ENCODE measurements at regions not wholly inside any gene's neighbourhood (a gene's known extent, or its start where the extent isn't known, plus 50 kb on each side); places are given as distances from the start of the nearest gene placed in this dataset.
A peak's percentile ranks its signal among the peaks of the same experiment; 100 is the strongest.

DNA sequence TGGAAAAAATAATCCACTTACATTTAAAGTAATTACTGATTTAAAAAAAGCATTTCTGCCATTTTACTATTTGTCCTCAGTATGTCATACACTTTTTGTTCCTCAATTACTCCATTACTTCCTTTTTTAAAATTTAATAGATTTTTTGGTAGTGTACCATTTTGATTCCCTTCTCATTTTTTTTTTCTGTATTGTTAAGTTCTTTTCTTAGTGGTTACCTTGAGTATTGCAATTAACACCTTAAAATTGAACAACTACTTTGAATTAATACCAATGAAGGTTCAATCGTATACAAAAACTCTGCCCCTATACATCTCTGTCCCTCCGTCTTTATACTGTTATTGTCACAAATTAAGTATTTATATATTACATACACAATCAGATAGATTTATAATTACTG lies 240.6 kb upstream of the LMCD1 start:
- no peak for FAIRE-seq

DNA sequence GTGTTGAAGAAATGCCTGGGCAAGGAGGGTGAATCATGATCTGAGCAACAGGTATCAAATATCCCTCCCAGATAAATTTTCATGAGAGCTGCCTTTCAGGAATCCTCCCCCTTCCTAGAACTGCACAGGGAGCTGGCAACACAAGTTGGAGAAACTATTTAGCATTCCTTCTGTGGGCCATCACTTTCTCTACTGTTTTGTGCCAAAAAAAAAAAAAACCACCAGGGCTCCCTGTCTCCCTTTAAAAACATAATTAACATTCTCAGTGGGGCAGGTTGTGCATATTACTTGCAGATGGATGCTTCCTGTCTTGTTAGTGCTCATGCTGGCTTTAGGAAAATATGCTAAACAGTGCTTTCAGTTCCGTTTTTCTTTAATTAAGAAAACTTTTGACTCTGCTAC lies 234.9 kb upstream of the LMCD1 start:
- FAIRE-seq = no peak

DNA sequence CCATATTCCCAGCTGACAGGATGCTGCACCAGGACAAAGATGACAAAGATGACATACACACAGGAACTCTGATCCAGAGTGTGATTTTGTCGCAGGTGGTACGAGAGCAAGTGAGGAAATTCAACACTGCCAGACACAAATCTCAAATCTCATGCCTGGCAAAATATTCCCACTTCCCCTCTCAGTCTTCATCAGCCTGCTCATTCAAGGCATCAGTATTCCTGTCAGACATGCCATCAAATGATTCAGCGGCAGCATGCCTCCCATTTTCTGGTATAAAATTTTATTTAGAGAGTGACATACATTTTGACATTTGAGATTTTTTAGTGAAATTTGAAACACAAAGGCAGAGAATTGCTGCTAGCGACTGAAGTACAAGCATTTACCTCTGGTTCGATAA lies 228.1 kb upstream of the LMCD1 start:
- no peak for FAIRE-seq

DNA sequence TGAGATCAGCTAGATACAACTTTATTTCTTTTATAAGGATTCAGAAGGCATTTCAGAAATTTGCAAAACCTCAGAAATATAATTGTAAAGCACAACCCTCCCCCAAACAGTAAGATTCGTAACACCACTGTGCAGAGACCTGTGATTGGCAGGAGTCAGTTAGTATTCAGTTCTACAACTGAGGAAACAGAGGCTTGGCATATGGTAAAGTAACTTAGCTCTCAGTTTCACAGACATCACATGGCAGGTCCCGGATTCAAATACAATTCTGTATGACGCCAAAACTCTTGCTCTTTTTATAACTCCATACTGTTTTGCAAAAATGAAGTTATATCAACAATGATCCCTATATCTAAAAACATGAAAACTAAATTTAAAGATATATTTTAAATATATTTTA lies 225.6 kb upstream of the LMCD1 start:
- no peak for FAIRE-seq

DNA sequence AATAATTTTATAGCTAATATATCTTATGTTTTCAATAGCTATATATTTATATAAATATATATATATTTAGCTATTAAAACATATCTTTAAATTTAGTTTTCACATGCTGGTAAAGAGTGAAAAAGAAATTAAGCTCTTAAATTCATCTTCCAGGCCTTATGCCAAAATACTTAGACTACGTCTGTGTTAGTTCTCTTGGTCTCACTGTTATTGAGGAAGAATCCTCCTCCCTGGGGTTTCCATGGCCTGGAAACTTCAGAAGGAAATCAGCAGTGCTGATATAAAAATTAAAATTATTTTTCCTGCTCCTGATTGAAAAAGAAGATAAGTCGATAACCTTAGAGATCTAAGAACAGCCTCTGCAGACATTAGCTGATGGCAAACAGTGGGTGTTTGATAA lies 225.1 kb upstream of the LMCD1 start:
- FAIRE-seq = no peak

DNA sequence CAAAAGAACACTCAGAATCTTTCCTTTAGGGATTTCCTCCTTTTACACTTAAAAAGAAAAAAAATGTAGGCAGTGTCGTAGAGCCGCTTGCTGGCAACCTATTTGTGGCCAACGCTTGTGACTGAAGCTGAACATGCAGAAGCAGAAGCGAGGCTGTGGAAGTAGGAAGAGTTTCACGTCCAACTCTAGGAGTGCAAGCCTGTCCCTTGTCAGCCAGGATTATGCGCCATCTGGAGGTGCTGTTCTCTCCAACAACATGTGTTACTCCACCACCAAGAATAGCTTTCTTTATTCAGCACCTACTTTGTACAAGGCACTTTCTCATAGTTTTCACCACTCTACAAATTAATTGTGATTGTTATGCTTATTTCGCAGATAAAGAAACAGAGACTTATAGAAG lies 223.2 kb upstream of the LMCD1 start:
- FAIRE-seq = no peak

DNA sequence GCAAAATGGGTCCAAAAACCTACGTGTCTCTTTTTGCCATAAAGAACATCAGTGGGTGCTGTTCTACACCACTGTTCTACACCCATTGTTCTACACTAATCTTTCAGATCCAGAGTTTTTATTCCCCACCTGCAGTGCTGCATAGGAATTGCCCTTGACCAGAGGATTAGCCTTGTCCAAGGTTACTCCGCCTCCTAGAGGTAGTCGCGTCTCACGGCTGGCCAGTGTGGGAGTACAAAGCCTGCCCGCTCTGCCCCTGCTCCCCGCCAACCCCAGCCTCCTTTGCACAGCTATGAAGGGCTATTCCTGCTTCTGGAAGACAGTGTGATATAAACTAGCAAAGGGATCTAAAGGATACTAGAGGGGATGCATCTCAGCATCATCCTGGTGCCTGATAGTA lies 222.1 kb upstream of the LMCD1 start:
- no peak for FAIRE-seq

DNA sequence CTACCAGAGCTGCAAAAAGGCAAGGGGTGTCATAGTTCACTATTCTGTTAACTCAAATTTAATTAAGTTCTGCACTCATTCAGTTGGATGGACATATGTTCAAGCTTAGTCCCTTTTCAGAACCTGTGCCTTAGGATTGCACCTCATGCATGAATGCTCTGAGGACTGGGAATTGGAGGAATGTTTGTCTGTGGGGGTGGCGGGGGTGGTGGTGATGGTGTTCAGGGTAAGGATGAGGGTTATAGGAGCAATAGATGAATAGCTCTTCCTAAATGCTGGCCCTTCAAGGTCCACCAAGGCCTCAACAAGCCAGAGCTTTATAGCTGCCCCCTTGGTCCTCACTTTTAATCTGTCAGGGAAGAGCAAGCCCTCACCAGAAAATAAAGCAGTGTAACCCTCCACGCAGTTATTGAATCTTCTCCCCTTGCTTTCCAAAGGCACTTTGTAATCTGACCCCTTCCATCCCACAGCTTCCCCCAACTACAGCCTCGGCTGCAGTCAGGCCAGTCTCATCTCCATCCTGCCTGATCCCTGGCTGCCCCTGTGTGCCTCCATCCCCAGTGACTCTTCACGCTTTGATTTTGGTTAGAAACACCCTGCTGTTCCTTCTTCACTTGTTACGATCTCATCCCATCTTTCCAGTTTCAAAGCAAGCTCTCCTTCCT lies 221.6 kb upstream of the LMCD1 start:
- no peak for FAIRE-seq

DNA sequence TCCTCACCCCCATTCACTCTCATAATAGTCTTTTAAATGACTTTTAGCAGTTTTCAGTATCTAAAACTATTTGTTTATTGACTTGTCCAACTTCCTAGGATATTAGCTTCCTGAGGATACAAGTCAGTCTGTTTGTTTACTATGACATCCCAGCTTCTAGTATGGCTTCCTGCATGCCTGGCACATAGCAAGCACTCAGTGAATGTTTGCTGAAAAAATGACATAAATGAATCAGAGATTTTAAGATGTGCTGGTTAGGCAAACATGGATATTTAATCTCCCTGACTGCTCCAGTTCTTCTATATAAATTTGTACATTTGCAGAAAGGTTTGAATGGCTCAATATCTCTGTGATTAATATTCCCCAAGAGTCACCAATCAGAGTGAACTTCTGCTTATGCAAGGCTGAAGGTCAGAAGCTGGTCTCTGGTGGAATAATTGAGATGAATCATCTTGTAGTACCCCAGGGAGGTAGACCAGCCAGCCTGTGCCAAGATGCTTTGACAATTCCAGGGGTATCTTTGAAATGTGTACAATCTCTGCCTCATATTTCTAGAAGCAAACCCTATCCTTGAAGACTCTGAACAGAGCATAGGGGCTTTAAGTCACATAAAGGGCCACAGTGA lies 219.0 kb upstream of the LMCD1 start:
- no peak for FAIRE-seq

DNA sequence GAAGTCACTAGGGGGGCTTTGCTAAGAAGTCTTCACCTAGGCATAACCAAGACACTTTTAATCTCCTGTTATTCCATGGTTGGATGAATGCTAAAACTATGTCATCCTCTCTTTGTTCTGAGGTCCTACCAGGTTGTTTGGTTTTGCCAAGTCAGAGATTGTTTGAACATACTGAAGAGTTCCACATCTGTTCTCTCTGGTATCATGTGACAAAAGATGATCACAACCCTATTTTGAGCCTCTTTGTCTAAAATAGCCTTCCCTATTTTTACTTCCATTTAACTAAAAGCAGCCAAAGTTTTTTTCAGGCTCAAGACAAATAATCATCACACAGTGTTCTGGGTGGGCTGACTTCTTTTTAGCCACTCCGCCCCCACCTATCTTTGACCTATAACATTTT lies 218.4 kb upstream of the LMCD1 start:
- no peak for FAIRE-seq

DNA sequence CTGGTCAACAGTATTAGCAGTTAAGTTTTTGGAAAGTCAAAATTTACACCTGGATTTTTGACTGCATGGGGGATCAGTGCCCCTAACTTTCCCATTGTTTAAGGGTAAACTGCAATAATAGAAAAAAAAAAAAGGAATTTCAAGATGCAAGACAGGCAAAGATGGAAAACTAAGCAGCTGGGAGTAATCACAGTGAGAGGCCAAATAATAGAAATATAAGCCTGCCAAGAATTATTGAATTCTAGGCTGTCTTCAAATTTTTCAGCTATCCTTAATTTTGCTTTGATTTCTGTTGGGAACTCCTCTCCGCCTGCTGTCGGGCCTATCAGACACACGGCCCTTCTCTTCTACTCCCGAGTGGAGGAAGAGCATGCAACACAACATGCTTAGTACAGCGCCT lies 215.5 kb upstream of the LMCD1 start:
- no peak for FAIRE-seq

DNA sequence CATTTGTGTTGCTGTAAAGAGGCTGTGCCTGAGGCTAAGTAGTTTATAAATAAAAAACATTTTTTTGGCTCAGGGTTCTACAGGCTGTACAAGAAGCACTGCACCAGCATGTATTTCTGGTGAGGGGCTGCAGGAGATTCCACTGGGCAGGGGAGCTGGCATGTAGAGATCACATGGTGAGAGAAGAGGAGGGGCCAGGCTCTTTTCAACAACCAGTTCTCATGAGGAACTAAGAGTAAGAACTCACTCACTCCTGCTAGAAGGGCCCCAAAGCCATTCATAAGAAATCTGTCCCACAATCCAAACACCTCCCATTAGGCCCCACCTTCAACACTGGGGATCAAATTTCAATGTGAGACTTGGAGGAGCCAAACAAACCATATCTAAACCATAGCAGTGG lies 214.9 kb upstream of the LMCD1 start:
- FAIRE-seq = no peak

DNA sequence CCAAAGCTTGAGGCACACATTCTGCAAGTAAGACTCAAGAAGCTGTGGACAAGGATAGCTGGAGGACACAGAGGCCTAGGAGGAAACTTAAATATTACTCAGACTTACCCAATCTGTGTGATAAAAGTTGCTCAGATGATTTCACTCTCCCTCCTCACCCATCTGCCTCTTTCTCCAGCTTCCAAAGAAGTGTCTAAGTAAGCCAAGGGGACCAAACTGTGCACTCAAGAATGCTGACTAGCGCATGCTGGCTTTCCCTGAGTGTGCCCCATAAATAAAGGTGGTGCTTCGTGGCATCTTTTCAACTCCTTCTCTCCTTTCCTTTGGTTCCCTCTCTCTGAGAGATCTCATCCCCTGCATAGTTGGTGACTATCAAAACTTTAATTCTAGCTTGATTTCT lies 211.0 kb upstream of the LMCD1 start:
- no peak for FAIRE-seq

DNA sequence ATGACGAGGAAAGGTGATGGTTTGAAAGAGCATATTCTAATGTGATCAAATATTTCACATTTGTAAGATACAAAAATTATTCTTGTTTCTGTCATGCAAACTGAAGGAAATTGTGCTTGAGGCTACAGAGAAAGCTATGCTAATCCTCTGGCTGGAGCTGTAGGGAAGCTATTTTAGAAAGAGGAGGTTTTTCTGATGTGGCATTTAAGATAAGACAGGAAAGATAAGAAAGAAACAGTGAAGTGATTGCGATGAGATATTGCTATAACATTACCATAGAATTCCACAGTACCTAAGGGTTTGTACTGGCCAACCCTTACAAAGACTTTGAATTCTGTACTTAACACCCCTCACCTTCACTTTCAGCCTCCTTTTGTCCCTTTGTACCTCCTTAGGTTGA lies 205.2 kb upstream of the LMCD1 start:
- FAIRE-seq = no peak

DNA sequence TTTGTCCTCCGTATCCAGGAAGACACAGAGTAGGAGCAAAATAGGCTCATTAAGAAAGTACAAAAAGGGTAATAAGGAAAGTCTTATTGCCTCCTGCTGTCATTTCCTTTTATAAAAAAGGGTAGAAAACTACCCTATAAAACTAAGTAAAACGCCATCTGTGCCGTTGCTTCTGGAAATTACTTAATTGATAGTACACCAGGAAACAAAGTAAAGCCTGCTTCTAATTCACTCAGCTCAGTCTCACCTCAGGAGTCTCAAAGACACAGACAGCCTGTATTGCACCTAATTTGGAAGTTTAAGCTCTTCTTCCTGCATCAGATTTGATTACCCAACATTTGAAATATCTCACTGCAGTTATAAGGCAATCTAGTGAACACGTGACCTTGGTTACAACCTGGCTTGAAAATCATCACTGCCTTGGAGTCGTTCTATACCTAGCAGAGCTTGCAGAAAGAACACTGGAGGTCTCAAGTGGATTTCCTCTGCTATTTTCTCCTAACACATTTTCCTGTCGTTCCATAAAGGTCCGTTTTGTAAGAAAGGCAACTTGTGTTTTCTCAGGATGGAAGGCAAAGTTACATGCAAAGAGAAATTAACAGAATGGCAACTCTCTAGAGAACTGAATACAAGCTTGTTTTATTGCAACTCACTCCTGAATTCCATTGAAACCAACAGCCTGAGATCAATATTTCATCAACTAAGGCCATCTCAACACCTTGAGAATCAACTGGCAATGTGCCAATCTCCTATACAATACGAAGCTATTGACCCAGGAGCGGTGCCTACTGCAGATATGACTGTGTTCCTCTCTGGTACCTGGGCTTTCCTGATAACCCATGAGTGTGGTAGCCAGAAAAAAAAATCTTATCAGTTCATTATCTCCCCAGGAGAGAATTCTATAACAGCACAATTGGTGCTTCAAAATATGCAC lies 203.3 kb upstream of the LMCD1 start:
- FAIRE-seq = no peak

DNA sequence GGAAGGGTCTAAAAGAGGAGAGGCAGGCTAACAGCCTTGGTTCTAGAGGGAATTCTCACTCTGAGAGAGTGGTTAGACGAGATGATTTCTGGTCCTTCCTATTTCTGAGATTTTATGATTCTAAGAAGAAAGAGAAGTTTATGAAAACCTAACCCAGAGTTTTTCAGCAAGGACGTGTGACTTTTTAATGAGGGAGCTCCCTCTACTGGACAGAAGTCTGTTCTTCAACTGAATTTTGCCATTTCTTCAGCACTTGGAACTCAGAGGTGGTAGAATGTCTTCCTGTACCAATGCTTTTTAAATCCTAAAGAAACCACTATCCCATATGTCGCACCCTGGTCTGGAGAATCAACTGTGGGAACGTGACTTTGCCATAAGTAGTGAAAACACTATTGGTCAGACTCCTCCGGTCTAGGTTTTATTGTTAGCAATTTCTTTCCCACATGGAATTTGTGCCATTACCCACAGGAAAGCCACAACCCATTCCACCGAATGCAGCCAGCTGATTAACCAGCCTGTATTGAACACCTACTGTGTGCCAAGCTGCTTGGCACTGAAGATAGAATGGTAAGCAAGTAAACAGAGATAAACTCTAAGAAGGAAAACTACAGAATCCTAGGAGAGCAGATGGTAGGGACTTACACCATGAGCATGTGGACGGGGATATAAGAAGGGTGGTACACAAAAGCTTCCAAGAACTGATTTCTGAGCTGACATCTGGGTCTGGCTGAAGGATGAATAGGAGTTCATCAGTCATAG lies 199.5 kb upstream of the LMCD1 start:
- peak; percentile 87 for FAIRE-seq

DNA sequence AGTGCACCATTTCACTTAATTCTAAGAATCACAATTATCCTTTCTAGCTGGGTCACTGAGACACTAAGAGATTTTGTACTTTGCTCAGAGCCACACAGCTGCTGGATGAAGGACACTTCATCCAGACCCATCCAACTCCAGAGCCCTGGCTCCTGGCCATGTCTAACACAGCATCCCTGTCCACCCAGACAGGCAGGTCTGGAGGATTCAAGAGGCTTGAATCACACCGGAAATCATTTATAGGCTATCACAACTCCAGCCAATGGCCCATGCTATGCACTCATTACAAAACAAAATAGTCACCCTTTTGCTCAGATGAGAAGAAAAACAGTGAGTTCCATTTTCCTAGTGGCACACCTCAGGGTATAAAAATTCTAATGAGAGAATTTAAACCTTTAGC lies 198.2 kb upstream of the LMCD1 start:
- no peak for FAIRE-seq

DNA sequence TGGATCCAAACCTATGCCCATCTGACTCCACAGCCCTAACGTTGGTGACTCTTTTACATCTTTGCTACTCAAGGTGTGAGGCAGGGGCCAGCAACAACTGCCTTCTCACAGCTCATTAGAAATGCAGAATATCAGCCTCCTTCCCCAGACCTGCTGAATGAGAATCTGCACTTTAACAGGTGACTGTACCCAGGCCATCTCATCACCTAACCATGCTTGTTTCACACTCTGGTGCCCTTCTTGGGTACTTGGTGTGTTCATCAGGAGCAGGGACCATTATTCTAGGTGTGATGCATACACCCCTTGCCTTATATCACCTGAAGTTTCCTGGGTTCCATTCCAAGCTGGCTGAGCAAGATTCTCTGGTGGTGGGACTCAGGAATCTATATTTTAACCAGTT lies 196.3 kb upstream of the LMCD1 start:
- FAIRE-seq = no peak

DNA sequence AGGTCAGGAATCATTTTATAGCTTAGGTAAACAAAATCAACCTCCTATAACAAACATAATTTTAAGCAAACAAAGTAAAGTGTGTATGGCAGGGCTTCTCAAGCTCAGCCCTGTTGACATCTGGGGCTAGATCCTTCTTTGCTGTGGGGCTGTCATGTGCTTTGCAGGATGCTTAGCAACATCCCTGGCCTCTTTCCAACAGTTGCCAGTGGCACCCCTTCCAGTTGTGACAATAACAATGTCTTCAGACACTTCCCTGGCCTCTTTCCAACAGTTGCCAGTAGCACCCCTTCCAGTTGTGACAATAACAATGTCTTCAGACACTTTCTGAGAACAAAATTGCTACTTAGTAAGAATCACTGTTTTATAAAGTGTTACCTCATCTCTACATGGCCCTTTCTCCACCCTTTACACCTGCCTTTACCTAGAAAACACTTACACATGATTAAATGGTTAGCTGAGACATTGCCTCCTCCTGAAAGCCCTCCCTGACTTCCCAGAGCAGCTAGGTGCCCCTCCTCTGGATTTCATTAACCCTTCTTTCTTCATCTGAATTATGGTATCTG lies 194.0 kb upstream of the LMCD1 start:
- FAIRE-seq = no peak

DNA sequence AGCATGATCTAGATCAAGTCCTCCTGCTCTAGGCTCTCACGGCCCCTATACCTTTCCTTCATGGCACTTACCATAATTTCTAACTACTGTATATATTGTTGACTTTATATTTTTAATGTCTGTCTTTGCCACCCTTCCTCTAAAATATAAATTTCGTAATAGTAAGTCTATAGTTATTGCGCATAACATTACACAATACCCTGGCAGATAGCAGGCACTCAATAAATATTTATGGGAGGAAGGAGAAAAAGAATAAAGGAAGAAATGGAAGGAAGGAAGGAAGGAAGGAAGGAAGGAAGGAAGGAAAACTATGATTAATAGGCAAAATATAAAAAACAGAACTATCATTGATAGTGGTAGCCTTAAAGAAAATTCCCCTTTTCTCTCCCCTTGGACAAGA lies 190.3 kb upstream of the LMCD1 start:
- FAIRE-seq = no peak

DNA sequence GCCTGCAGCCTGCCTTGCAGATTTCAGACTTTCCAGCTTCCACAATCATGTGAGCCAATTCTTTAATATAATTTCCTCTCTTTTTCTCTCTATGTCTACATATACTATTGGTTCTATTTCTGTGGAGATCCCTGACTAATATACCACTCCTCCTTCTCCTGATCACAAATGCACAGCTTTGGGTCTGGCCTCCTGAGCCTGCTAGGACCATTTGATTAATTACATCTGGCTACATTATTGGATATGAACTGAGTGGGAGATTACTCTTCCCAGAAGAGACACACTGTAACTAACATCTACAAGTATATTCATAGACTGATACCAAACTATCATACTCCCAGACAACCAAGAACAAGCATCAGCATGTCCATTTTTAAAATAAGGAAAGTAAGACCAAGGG lies 188.9 kb upstream of the LMCD1 start:
- no peak for FAIRE-seq

DNA sequence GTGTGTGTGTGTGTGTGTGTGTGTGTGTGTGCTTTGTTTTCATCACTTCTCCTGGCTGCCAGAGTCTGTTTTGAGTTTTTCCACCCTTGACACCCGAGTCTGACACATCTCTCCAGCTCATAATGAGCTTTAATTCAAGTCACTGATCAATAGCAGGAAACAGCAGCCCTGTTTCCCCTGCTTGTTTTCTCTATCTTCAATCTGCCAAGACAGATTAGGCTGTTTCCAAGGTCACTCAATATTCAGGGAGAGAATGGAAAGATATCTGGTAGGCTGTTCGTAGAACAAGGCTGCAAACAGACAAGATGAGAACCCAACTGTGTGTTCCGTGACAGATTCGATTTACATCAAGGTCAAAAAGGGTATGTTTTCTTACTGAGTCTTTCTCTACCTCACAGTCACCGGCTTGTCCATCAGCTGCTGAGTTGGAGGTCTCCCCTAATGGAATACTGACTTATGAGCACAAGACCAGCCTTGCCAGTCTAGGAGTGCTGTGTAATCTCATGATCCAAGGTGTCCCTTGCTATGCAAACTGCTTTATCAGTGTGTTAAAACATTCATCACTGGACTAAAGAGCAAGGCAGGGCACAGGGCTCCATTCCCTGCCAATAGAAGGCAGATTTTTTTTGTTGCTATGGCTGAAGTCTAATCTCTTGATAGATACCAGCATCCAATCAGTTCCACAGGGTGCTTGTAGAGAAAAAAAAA lies 187.9 kb upstream of the LMCD1 start:
- FAIRE-seq = no peak
